ENCODE measurements at regions not wholly inside any gene's neighbourhood (a gene's known extent, or its start where the extent isn't known, plus 50 kb on each side); places are given as distances from the start of the nearest gene placed in this dataset.

DNA sequence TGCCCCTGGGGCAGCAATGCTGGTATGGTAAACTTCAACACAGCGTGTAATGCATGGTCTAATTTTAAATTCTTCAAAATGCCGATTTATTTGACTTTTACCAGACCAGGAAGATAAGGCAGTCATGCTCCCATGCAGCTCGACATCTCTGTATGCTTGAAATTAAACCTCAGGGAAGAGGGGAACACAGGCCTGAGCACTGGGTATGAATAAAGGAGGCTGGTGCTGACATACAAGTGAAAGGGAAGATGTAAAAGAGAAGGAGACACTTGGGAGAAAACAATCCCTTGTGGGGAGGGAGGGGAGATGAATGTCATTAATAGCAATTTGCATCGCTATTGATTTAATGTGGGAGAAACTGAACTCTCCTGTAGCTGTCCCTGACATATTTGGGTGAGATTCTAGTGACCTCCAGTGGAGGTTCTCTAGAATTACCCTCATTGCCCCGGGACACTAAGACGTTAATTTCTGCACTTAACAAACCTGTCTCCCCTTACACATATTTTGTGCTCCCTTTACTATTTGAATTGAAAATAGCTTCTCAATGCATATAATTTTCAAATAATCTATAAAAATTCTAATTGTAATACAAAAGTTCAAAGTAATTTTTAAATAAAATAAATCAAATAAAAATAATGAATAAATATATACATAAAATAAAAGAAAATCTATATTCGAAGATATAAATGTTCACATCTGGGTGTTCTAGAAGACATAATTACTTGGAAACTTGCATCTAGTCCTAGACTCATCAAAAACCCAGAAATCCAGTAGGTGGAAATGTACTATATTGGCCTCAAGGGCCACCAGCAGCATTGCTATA is 283.1 kb downstream of the LMX1A start:
- no peak for DNase-seq (ENCODE audit: low read depth in 2 of 2)

DNA sequence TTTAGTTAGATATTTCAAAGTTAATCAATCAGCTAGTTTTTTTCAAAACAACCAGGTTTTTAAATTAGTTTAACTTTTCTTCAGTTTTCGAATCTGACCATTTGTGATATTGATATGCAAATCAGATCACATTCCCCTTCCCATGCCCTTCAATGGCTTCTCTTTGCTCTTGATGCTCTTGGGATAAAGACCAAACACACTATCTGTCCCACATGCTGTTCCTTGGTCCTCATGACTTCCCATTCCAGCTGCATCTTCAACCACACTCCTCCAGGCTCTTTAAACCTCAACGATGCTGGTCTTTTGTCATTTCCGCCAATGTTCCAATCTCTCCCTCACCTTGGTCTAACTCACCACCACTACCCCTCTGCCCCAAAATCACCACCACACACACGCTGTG is 285.8 kb downstream of the LMX1A start:
- no peak for DNase-seq (ENCODE audit: low read depth in 2 of 2)

DNA sequence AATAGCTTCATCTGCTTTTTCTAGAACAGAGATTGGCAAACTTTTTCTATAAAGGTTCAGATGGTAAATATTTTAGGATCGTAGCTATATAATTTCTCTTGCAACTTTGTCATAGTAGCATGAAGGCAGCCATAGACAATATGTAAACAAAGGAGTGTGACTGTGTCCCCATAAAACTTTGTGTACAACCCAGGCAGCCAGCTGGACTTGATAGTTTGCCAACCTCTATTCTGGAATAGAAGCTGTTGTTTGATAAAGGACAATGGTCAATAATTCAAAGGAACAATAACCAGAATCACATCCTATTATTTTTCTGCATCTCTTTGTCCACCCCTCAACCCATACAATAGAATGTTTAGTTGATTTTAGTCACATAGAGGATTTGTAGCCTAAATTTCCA is 286.7 kb downstream of the LMX1A start:
- no peak for DNase-seq (ENCODE audit: low read depth in 2 of 2)

DNA sequence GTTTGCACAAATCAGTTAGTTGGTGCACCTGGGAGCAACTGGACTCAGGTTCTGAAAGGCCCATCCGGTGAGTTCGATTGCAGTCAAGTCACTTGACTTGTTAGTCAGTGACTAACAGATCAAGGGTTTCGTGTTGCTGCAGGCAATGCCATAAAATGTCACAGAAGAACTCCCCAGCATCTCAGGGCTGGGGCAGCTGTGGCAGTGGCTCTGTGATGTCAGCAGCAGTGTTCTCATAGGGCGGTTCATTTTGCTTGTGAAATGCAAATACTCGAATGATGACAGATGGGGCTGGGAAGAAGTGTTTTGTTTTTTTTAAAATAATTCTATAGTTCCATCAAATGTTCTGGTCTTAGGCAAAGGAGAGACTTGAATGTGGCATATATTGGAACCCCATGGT is 287.8 kb downstream of the LMX1A start:
- DNase-seq (ENCODE audit: low read depth in 2 of 2), result no peak

DNA sequence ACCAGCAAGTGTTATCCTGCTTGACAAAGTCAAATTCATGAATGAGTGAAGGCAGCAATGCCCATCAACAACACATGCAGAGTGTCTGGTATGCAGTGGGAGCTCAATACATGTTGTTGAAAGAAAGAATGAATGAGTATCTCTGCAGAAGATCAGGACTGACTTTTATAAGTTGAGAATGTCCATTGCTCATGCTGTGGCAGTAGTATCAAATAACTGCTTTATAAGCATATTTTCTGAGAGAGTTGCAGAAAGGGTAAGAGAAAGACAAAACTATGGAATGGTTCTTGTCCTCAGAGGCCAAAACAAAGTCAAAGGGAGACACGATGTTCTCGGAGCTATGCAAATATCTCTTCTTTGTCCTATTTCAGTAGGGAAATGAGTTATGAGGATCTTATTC is 288.7 kb downstream of the LMX1A start:
- DNase-seq (ENCODE audit: low read depth in 2 of 2), result no peak

DNA sequence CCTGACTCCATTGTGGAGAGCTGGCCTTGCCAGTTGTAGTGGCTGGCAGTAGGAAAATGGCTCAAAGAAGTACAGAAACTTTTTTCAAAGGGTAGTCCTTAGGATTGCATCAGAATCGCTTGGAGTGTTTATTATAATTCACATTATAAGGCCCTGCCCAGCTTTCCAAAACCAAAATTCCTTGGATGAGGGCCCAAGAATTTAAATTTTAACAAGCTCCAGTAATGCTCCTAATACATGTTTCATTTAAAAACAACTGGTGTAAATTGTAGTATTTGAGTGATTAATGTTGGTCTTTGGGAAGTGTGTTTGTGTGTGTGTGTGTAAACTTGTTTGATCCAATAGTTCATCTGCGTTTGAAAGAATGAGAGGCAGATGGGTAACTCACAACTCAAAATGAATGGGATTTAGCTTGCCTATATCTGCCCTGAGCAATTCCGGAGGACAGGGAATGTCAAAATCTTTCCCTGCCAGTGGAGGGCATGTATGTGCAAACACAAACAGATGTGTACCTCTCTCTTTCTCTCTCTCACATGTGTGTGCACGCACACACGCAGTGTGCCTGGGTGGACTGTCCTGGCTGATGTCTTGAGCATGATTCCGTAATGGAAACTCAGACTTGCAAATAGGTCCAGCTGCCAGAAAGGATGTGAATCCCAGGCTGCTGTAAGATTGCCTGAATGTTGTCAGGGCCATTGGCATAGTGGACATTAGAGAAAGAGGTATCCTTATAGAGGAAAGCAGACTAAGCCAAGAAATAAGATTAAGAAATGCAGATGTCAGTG is 293.1 kb downstream of the LMX1A start:
- DNase-seq (ENCODE audit: low read depth in 2 of 2), result no peak

DNA sequence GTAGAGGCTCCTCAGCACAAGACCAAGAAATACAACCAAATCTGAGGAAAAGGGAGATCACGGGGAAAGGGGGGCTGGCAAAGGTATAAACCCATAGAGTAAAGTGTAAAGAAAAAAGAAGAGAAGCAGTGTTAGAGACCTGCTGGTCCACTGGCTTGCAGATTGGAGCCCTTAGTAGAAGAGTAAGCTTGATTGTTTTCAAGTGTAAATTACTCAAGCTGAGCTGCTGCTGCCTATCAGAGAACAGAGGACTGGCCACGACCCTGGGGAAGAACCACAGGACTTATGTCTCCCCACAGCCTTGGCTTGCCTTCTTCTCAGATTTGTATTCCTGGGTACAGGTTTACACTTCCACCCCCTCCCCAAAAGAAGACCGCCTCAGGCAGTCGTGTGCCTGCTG is 294.2 kb downstream of the LMX1A start:
- no peak for DNase-seq (ENCODE audit: low read depth in 2 of 2)

DNA sequence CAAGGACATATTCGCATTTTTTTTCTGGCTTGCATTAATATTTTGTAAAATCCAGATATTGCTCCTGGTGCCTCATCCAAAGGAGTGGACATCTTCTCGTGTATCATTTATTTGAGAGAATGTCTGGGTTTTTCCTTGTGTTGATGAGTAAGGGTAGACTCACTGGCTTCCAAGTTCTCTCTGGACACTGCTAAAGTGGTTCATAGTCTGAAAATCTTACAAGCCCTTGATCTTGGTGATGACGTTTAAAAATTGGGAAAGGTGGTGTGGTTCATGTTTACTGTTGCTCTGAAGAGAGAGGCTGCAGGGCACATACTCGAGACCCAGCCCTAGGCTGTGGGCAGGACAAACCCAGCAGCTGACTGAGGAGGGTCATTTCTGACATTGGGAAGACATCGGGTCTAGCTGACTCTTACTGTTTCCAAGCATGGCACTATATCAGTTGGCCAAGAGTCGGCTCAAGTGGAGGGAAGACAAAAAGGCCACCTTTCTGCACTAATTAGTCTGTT is 296.2 kb downstream of the LMX1A start:
- DNase-seq (ENCODE audit: low read depth in 2 of 2), result no peak

DNA sequence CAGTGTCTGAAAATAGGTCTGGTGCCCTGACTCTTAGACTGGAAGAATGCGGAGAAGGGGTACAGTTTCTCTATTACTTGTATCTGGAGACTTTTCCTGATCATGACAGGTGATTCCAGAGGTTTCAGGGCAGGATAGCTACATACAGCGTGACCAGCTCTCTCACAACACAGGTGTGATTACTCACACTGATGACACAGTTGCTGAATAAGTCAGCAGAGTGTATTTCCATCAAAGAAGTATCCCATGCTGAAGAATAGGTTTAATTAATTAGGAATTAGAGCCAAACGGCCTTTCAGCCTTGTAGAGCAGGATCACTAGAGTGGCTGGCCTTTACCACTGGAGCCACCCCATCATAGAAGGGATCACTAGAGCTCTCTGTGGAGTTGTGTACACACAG is 298.6 kb downstream of the LMX1A start:
- no peak for DNase-seq (ENCODE audit: low read depth in 2 of 2)

DNA sequence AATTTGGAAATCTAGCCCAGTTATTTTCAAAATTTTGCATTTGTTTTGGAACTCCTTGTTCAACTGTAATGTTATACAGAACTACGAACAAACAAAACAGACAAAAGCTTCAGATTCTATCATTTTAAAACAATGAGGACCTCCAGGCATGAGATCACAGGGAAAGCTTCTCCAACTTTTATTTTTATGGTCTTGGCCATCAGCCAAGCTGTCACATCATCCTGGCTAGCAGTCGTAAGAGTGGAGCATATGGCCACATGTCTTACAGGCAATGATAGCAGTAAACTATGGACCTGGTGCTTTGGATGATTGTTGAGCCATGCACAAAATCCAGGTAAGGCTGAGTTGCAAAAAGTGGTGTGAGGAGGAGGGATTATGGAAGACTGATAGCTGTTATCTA is 299.6 kb downstream of the LMX1A start:
- no peak for DNase-seq (ENCODE audit: low read depth in 2 of 2)

DNA sequence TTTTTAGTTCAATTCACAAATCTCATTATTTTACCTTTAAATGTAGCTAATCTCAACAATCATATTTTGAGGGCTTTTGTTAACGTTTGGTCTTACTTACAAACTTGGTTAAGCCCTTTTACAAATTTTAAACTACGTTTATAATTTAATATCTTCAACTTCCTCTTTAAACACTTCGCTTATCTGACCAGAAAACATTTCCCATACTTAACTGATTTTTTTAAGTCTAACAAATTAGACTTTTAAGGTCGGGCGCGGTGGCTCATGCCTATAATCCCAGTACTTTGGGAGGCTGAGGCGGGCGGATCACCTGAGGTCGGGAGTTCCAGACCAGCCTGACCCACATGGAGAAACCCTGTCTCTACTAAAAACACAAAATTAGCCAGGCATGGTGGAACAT is 300.9 kb downstream of the LMX1A start:
- DNase-seq (ENCODE audit: low read depth in 2 of 2), result no peak

DNA sequence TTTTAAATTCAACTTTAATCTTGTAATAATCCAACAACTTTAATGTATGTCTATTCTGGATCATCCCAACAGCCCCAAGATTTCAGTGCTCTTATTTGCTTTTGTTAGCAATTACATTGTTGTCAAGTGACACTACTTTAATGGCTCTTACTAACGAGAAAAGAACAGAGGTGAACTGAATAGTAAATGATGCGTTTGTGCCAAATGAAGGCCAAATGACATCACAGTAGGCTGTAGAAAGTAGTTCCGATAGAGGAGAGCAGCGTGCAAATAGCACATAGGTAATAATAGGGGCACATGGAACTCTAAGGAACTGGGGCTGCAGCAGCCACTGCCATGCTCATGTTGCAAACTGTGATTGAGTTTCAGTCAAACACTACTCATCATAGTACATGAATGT is 301.9 kb downstream of the LMX1A start:
- no peak for DNase-seq (ENCODE audit: low read depth in 2 of 2)

DNA sequence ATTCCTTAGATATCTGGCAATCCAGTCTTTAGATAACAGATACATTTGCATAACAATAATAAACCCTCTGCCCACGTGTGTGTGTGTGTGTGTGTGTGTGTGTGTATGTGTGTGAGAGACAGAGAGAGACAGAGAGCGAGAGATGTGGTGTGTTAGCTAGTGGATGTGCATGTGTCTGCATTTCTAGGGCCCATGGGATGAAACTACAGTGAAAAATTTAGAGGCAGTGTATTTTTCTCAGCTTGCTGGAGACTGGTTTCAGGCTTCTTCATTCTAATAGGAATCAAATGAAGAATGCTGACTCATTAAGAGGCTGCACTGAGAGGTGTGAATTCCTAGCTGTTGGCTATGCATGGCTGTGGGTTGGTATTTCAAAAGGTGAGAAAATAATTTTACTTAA is 303.2 kb downstream of the LMX1A start:
- DNase-seq (ENCODE audit: low read depth in 2 of 2), result no peak

DNA sequence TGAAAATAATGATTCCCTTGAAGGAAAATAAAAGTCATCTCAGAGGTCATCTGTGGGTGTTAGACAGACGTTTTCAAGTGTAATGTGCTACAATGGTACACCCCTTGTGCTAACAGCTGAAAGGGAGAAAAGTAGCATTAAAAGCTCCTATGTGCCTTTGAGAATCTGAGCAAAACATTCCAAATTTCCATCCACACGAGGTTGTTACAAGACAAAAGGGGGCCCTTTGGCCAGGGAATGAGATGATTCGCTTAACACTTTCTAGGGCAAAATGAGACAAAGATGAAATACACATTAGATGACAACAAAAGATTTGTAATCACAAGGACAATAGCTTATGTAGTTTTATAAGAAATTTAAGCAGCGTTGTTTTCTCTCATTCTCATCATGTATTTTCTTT is 303.6 kb downstream of the LMX1A start:
- no peak for DNase-seq (ENCODE audit: low read depth in 2 of 2)

DNA sequence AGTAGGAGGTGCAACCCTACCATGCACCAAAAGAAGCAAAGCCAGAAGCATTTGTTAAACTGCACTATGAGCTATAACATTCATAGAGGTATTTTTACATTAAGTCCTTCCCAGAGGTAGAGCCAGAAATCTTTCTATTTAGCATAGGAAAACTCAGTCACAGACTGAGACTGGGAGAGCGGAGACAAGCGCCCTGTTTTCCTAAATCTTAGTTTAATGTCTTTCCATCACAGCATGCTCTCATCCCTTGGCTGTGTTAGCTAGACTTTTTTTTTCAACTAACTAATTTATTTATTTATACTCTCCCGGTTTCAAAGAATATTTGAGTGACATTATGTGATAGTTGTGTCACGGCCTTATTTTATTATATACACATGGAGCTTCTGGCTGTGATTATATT is 304.1 kb downstream of the LMX1A start:
- DNase-seq (ENCODE audit: low read depth in 2 of 2), result no peak

DNA sequence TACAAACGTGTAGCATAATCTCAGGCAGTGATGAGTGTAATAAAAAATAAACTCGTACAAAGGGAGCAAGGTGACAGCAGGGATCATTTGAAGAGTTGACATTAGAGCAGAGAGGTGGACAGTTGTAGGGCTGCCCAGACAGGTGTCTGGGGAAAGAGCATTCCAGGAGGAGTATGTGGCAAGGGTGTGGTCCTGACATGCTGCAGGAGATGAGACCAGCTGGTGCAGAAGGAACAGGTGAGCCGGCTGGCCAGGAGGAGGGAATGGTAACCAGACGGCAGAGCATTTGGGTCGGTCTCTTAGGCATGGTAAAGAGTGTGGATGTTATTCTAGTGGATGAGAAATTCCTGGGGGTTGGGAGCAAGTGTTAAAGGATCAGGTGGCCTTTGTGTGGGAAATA is 306.3 kb downstream of the LMX1A start:
- no peak for DNase-seq (ENCODE audit: low read depth in 2 of 2)

DNA sequence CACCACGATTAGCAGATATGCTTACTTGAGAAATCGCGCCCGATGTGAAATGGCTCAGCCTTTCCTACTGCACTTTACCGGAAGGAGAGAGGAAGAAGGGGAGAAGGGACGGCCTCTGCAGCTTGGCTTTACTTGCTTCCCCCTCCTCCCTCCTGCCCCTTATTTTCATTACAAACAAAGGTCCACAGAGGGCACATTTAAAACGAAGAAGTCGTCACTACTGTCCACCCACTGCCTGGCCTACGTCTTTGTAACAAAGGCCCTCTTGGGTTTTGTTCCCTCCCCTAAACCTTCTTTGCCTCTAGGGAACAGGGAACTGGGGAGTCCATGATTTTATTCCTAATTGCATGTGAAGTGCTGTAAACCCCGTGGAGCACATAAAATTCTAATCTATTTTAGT is 308.5 kb downstream of the LMX1A start:
- DNase-seq (ENCODE audit: low read depth in 2 of 2), result no peak

DNA sequence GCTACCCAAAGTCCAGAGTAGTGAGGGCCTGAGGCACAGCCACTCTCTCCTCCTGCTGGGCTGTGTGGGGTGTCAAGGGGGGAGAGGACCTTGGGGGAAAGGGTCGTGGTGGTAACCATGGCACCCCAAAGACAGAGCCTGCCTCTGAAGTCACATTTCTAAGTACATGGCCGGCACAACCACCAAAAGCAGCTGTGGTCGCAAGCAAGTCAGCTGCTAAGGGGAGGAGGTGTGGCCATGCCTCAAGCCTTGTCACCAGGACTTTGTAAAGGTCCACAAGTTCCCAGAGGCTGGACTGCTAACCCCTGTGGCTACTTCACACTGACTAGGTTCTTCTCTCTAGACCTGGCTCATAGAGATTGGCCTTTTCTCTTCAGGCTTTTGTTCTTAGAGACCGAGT is 310.6 kb downstream of the LMX1A start:
- no peak for DNase-seq (ENCODE audit: low read depth in 2 of 2)

DNA sequence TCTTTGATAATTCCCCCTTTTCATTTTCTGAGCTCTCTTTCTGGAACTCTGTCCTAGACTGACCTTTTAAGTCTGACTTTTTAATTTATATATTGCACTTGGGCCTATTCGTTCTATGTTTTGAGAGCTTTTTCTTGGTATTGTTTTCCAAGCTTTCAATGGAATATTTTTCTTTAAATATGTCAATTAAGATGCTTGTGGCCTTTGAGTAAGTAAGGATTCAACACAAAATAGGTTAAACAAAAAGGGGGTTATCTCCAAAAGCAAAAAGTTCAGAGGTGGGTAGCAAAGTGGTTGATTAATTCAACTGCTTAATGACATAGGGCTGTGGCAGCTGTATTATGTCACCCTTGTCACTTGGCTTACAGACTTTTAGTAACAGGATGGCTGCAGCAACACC is 315.9 kb downstream of the LMX1A start:
- no peak for DNase-seq (ENCODE audit: low read depth in 2 of 2)

DNA sequence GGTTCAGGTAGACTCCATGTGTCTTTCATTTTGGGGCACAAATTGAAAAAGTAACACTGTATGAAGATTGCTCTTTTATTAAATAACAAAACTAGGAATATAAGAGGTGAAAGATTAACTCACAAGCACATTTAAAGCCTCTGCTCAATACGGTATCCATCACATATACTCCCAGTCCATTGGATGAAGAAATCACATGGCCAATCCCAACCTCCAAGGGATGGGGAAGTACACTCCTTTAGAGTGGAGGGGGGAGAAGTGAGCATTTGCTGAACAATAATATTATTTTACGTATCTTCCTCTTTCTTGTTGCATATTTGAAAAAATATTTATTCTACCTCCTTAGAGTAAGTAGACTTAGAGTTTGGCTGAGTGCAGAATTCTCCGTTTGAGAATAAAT is 316.5 kb downstream of the LMX1A start:
- DNase-seq (ENCODE audit: low read depth in 2 of 2), result no peak

DNA sequence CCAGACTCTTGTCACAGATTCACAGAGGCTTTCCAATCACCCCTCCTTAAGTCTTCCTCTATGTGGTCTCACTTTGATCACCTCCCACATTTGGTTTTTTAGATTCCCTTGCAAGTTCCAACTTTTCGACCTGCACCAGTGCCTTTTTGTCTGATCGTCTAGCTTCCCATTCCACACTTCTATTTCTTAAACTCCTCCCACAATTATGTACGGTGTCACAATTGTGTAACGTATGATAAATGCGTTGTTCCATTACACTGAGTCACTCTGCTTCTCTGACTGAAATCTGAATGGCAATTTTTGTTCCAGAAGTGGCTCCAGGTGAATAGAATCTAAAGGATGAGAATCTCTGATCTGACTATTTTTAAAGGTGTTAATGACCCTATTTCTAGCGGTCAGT is 320.1 kb downstream of the LMX1A start:
- DNase-seq (ENCODE audit: low read depth in 2 of 2), result no peak

DNA sequence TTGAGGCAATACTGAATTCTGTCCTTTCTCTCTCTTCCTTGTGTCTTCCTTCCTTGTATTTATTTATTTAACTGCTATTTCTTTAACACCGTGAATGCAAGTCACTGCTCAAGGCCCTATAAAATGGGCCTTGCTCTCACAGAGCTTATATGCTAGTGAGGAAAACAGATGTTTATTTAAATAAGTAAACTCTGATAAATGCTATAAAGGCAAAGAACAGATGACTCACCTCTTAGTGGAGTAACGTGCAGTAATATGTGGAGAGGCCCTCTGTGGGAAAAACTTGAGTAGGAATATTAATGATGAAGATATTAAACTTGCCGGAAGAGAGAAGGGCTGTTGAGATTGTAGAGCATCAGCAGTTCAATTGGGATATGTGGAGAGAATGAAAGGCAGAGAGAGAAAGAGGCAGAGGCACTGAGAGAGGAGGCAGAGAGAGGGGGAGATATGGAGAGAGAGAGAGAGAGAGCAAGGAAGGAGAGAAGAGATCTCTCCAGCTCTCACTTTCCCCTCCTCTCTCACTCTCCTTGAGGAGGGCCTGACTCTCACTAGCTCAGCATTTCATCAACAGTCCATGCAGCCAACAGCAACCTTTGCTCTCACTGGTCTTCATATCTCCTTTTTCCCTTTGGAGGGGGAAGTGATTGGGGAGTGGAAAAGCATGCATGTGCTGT is 322.2 kb downstream of the LMX1A start:
- no peak for DNase-seq (ENCODE audit: low read depth in 2 of 2)

DNA sequence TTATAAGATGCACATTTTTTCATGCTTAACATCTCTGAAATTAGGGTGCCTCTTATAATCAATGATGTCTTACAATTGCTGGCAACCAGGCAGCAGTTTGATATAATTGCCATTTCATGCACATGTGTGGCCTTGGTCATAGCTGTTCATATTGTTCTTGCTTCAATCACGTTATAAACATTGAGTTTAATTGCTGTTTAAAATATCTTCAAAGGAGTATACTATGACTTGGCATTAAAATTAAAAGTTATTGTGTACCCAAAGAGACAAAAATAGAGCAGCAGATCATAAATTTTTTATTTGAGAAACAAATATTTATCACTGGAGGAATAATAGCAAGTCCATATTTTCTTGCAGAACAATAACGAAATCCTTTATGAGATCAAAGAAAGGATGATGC is 325.5 kb downstream of the LMX1A start:
- DNase-seq (ENCODE audit: low read depth in 2 of 2), result no peak
